ENCODE measurements at regions not wholly inside any gene's neighbourhood (a gene's known extent, or its start where the extent isn't known, plus 50 kb on each side); places are given as distances from the start of the nearest gene placed in this dataset.
"Not testable (repeated sequence)": the region's sequence is repeated elsewhere in the genome, so short reads cannot be mapped to it uniquely, and the experiment has no call there.

- no peak for DNase-seq (ENCODE audit: low spot score)
- FAIRE-seq: no peak
Measured at GRCh38 chr2:12434630-12435098, 282.1 kb upstream of the TRIB2 start.

GRCh38 chr2:12435430-12436222 lies 281.1 kb upstream of the TRIB2 start:
- DNase-seq (ENCODE audit: low spot score): no peak
- no peak for FAIRE-seq

DNA sequence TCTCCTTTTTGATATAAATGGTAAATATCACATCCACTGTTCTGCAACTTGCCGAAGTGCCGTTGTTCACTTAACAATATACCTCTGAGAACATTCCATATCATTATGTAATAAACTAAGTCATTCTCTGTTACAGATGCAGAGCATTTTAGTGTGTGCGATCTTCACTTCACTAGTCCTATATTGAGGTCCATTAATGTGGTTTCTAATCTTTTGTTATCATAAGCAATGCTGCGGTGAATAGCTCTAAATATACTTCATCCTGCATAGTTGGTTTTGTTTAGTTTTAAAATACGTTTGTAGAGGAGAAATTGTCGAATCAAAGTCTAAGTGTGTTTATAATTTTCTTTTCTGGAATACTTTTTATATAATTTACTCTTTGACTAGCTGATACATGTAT lies 280.3 kb upstream of the TRIB2 start:
- DNase-seq (ENCODE audit: low spot score): no peak

DNA sequence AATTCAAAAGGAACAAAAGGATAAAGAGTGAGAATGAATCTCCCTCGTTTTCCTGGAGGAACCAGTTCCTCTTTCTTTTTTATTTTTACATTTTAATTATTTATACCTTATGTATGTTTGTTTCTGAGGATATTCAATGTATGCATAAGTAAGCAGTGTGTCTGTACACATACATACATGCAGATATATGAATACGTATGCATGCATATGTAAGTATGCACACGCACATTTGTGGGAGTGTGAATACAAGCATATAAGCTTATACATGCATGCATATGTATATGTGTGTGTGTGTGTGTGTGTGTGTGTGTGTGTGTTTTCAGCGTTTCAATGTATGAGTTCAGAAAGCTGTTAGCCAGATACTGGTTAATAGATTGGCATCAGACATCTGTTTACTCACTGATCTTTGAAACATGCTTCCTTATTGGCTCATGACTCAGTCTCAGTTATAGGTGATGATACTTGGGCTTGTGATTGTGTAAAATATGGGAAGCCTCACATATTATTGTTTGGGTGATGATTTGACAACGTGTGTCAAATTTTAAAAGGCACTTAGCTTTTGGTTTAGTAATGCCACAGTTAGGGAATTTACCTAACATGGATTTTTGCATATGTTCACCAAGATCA lies 279.7 kb upstream of the TRIB2 start:
- DNase-seq (ENCODE audit: low spot score) (no peak), FAIRE-seq (peak; percentile 63)

More for the DNA sequence above, 280.3 kb upstream of the TRIB2 start:
- no peak for FAIRE-seq

- DNase-seq (ENCODE audit: low spot score) (no peak), FAIRE-seq (no peak)
Measured at GRCh38 chr2:12440731-12441130, 276.0 kb upstream of the TRIB2 start.

DNA sequence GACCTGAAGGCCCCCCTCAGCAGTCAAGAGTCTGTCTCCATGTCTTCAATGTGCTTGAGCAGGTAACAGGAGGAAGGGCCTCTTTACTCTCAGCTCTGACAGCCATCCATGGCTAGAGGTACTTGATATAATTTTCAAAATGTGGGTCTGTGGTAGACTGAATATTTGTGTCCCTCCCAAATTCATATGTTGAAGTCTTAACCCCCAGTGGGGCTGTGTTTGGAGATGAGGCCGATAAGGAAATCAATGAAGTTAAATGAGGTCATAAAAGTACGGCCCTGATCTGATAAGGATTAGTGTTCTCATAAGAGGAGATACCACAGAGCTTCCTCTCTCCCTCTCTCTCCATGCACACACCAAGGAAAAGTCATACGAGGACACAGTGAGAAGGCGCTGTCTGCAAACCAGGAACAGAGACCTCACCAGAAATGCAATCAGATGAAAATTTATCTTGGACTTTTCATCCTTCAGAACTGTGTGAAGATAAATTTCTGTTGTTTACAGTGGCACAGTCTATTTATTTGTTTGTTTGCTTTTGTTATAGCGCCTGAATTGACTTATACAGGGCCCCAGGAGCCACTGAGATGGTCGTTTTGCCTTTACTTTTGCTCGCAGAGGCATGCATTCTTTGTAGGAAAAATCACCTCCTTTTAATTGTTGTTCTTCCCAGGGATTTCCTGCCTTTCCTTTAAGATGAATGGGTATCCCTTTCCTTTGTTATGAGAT lies 274.8 kb upstream of the TRIB2 start:
- DNase-seq (ENCODE audit: low spot score) (no peak), FAIRE-seq (no peak)

GRCh38 chr2:12442476-12442847 lies 274.3 kb upstream of the TRIB2 start:
- FAIRE-seq: no peak
- DNase-seq (ENCODE audit: low spot score): no peak

DNA sequence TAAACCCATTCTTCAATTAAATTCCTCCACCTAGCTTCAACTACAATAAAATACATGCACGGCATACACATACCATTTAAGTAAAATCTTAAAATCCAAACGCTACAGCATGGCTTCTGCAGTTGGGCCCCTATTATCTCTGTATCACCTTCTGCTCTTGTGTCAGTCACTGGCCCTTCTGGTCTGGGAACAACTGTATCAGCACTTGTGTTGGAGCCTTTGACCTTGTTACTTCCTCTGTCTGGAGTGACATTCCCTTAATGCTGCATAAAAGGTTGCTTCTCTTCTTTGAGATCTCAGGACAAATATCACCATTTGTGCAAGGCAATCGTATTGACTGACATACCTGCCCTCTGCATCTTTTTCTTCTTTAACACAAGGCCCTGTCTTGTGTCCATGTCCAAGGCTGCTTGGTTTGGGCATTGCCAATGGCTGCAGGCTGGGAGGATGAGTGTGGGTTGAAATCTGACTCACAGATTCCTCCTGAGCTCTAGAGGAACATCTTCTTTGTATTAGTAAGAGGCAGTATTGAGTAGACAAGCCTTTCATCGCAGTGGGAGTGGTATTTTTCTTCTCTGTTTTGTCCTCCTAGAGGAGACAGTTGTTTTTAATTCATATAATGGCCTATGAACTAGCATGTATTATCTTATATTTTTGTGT lies 267.8 kb upstream of the TRIB2 start:
- DNase-seq (ENCODE audit: low spot score) (no peak), FAIRE-seq (no peak)

GRCh38 chr2:12451726-12452125 lies 265.0 kb upstream of the TRIB2 start:
- DNase-seq (ENCODE audit: low spot score) (no peak), FAIRE-seq (no peak)

- FAIRE-seq (no peak), DNase-seq (ENCODE audit: low spot score) (no peak)
Measured at GRCh38 chr2:12452185-12452584, 264.6 kb upstream of the TRIB2 start.

DNA sequence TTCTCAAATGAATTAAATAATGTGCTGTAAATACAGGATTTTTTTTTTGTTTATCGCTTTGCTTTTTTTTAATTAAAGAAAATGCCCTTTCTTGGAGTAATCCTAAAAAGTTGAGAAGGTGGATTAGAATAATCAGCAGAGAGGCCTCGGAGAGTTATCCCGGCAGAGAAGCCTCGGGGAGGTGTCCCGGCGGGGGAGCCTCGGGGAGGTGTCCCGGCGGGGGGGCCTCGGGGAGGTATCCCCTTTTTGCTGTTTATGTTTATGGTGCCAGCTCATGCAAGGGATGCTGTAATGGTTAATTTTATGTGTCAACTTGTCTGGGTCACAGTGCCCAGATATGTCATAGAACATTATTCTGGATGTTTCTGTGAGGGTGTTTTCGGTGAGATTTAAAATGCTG lies 263.0 kb upstream of the TRIB2 start:
- DNase-seq (ENCODE audit: low spot score): no peak
- no peak for FAIRE-seq

DNA sequence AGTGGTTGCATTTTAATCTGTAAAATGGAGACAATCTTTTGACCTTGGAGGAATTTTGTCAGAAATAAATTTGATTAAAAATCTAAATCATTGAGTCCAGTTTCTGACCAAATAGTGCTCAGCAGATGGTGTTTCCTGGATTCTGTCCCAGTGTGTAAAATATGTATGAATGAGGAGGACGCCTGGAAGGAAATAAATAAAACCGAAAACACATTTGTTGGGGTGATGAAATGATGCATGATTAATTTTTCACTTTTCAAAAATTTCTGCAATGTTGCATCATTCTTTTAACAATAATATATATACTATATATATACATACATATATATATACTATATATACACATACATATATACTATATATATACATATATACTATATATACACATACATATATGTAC lies 261.1 kb upstream of the TRIB2 start:
- no peak for FAIRE-seq

GRCh38 chr2:12456293-12457106 lies 260.2 kb upstream of the TRIB2 start:
- DNase-seq (ENCODE audit: low spot score): peak; percentile 80

More for the DNA sequence above, 261.1 kb upstream of the TRIB2 start:
- DNase-seq (ENCODE audit: low spot score): no peak

GRCh38 chr2:12457831-12458230 lies 258.9 kb upstream of the TRIB2 start:
- FAIRE-seq (no peak), DNase-seq (ENCODE audit: low spot score) (no peak)

More at GRCh38 chr2:12456293-12457106, 260.2 kb upstream of the TRIB2 start:
- no peak for FAIRE-seq

DNA sequence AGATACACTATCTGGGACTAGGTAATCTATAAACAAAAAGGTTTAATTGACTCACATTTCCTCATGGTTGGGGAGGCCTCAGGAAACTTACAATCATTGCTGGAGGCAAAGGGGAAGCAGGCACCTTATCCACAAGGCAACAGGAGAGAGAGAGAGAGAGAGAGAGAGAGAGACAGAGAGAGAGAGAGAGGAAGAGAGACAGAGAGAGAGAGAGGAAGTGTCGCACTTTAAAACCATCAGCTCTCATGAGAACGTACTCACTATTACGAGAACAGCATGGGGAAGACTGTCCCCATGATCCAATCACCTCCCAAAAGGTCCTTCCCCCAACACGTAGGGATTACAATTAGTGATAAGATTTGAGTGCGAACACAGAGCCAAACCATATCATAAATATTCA lies 253.5 kb upstream of the TRIB2 start:
- no peak for DNase-seq (ENCODE audit: low spot score)
- no peak for FAIRE-seq

DNA sequence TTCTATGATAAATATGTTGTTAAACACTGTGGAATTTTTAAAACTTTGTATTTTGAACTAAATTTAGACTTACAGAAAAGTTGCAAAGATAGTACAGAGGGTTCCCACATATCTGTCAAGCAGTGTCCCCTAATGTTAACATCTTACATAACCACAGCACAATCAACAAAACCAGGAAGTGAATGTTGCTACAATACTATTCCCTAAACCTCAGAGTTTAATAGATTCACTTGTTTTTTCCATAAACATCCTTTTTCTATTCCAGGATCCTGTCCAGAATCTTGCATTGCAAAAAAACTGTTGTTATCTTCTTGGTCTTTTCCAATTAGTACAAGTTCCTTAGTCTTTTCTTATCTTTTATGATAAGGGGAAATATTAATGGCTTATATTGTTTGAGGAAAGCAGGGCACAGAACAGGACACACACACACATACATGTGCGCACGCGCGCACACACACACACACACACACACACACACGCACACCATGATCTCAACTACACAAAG lies 251.1 kb upstream of the TRIB2 start:
- FAIRE-seq: no peak

GRCh38 chr2:12467303-12467702 lies 249.4 kb upstream of the TRIB2 start:
- DNase-seq (ENCODE audit: low spot score): no peak
- FAIRE-seq: no peak

More for the DNA sequence above, 251.1 kb upstream of the TRIB2 start:
- no peak for DNase-seq (ENCODE audit: low spot score)

DNA sequence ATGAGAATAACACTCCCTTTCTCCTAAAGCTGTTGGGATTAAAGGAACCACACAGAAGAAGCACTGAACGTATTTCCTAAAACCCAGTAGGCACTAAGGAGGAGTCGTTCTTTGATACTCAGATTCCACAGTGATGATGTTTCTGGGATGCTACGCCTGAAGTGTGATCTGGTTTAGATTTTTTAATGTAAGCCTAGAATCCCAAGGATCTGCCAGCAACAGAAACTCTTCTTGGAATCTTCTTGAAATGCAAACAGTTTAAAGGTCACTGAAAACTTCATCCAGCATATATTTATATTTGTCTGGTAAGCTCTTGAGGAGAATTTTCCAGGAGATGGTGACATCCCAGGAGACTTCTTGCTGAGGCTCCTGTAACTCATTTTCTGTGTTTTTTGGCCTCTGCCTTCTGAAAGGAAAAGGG lies 247.6 kb upstream of the TRIB2 start:
- FAIRE-seq (no peak), DNase-seq (ENCODE audit: low spot score) (no peak)

GRCh38 chr2:12472265-12472664 lies 244.5 kb upstream of the TRIB2 start:
- FAIRE-seq: peak; percentile 80
- not testable (repeated sequence) for DNase-seq (ENCODE audit: low spot score)

Measured in urothelium cell line (cell line).